ENCODE measurements at regions not wholly inside any gene's neighbourhood (a gene's known extent, or its start where the extent isn't known, plus 50 kb on each side); places are given as distances from the start of the nearest gene placed in this dataset.

DNA sequence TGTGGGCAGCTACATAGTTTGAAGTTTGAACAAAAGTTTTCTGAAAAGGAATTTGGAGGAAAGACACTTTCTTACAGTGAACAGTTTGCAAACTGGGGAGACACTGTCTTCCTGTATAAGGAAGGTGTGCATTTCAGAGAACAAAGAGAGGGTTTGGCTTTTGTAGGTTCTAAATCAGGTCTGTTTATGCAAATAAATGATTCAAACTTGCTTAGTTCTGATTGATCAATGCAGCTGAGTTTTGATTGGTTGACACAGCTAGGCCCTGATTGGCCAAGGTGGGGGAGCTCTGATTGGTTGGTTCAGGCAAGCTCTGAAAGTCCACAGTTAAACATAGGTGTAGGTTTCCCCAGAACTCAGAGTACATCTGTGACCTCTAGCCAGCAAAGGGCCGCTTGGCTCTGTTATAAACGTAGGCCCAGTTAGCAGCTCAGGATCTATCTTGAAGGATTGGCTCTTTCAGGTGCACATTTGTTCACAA is 63.0 kb upstream of the ENPP6 start (continued):
- TF ChIP-seq, protein P1, sequence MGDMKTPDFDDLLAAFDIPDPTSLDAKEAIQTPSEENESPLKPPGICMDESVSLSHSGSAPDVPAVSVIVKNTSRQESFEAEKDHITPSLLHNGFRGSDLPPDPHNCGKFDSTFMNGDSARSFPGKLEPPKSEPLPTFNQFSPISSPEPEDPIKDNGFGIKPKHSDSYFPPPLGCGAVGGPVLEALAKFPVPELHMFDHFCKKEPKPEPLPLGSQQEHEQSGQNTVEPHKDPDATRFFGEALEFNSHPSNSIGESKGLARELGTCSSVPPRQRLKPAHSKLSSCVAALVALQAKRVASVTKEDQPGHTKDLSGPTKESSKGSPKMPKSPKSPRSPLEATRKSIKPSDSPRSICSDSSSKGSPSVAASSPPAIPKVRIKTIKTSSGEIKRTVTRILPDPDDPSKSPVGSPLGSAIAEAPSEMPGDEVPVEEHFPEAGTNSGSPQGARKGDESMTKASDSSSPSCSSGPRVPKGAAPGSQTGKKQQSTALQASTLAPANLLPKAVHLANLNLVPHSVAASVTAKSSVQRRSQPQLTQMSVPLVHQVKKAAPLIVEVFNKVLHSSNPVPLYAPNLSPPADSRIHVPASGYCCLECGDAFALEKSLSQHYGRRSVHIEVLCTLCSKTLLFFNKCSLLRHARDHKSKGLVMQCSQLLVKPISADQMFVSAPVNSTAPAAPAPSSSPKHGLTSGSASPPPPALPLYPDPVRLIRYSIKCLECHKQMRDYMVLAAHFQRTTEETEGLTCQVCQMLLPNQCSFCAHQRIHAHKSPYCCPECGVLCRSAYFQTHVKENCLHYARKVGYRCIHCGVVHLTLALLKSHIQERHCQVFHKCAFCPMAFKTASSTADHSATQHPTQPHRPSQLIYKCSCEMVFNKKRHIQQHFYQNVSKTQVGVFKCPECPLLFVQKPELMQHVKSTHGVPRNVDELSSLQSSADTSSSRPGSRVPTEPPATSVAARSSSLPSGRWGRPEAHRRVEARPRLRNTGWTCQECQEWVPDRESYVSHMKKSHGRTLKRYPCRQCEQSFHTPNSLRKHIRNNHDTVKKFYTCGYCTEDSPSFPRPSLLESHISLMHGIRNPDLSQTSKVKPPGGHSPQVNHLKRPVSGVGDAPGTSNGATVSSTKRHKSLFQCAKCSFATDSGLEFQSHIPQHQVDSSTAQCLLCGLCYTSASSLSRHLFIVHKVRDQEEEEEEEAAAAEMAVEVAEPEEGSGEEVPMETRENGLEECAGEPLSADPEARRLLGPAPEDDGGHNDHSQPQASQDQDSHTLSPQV (IDR thresholded peaks at IDR 0.05): peak; percentile 9; the same call in 1 of the 2 replicates
- no peak for TF ChIP-seq ATF7 (IDR thresholded peaks at IDR 0.05; ENCODE audit: low read depth)

DNA sequence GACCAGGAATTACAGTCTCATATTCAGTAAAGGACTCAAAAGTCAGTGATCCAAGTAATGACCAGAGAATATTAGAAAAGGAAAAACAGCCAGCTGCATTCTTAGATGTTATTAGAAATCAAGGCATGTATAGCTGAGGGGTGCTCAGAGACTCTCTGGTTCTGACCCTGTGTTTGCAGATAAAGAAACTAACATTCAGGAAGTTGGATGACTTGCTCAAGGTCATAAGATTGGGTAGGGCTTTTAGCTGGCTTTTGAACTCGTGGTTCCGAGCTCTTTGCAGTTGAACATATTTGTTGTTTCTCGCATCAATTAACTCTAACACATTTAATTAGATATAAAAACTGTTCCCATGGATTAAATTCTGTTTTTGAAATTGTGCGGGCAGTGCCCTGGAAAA is 62.5 kb upstream of the ENPP6 start:
- H3K27me3 ChIP-seq (replicated peaks in 1 of 2; ENCODE audit: control insufficient read depth in 2 of 2, insufficient read depth in 2 of 2, low read length in 1 of 2): no peaks in the 10 kb centered on the region
- H3K4me3 ChIP-seq: no peak overlapping the region
- 11% methylated on average over 4 of the region's 4 CpGs for WGBS (ENCODE audit: insufficient coverage, insufficient replicate concordance, low lambda C conversion rate, missing lambda C conversion rate)
- RAD21 ChIA-PET (ENCODE audit: unreplicated experiment): interaction anchor here (0.5 to 7.4 kb wide), 13 partner anchors 9 to 256 kb away, joined by 3 to 367 read pairs (median 9); partner anchors contain the start of gene IRF2
- peaks cover 13% of the 10 kb centered on the region for H3K79me2 ChIP-seq (ENCODE audit: control insufficient read depth, insufficient read depth, low read length)
- SMC1A ChIA-PET (ENCODE audit: uncharacterized antibody, unreplicated experiment): interaction anchor here (0.7 to 8.5 kb wide), 16 partner anchors 14 to 569 kb away, joined by 3 to 428 read pairs (median 8); no protein-coding TSS in a partner anchor
- intact Hi-C loops (cut with micrococcal nuclease; ENCODE audit: unreplicated experiment): loop anchor here (5.0 to 10.0 kb wide), 4 partner anchors 117 to 575 kb away; partner anchors contain the start of genes CASP3 and PRIMPOL
- H3K4me1 ChIP-seq (ENCODE audit: control insufficient read depth, insufficient read depth, low read length): peaks cover 61% of the 10 kb centered on the region
- TF ChIP-seq, protein P2, sequence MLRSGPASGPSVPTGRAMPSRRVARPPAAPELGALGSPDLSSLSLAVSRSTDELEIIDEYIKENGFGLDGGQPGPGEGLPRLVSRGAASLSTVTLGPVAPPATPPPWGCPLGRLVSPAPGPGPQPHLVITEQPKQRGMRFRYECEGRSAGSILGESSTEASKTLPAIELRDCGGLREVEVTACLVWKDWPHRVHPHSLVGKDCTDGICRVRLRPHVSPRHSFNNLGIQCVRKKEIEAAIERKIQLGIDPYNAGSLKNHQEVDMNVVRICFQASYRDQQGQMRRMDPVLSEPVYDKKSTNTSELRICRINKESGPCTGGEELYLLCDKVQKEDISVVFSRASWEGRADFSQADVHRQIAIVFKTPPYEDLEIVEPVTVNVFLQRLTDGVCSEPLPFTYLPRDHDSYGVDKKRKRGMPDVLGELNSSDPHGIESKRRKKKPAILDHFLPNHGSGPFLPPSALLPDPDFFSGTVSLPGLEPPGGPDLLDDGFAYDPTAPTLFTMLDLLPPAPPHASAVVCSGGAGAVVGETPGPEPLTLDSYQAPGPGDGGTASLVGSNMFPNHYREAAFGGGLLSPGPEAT (IDR thresholded peaks at IDR 0.05; ENCODE audit: low read depth): 0 out of 2 replicates have a peak, but pooled peaks have one; percentile 12
- TF ChIP-seq ZNF217 (IDR thresholded peaks at IDR 0.05): 0 out of 2 replicates have a peak, but pooled peaks have one; percentile 15
- peak; percentile 11; the same call in 1 of the 2 replicates for TF ChIP-seq TCF7 (IDR thresholded peaks at IDR 0.05; ENCODE audit: borderline replicate concordance)
- no peak for TF ChIP-seq ZSCAN29 (IDR thresholded peaks at IDR 0.05)
- no peak for ATAC-seq
- no peaks in the 10 kb centered on the region for H4K20me1 ChIP-seq (ENCODE audit: control insufficient read depth, insufficient read depth)
- in situ Hi-C loops (cut with MboI): loop anchor here (5.0 to 10.0 kb wide), 3 partner anchors 67 to 455 kb away; partner anchors contain the start of gene CENPU
- peak overlapping the region; percentile 99 for H3K27ac ChIP-seq (ENCODE audit: control insufficient read depth, insufficient read depth)
- peaks cover 32% of the 10 kb centered on the region for H3K9me3 ChIP-seq (replicated peaks; ENCODE audit: control insufficient read depth, insufficient read depth, low read length)
- CTCF ChIA-PET: interaction anchor here (0.5 to 15.5 kb wide), 11 partner anchors 9 to 264 kb away, joined by 3 to 348 read pairs (median 8); no protein-coding TSS in a partner anchor
- no peak overlapping the region for H2AFZ ChIP-seq (ENCODE audit: control insufficient read depth, low read depth, low read length)
- DNase-seq (ENCODE audit: low read depth, low spot score): no peak
- no peak overlapping the region for H3K9ac ChIP-seq (ENCODE audit: control insufficient read depth, insufficient read depth, low read length)
- POLR2A ChIA-PET: interaction anchor here (0.6 to 7.5 kb wide), 16 partner anchors 12 to 256 kb away, joined by 3 to 250 read pairs (median 4); no protein-coding TSS in a partner anchor
- peak overlapping the region; percentile 26; the same call in 1 of the 2 replicates for H3K4me2 ChIP-seq (ENCODE audit: control insufficient read depth, insufficient read depth)
- BruUV-seq (replicated peaks): TSS peak; percentile 84
- FAIRE-seq: no peak
- no peaks in the 10 kb centered on the region for H3K36me3 ChIP-seq (ENCODE audit: control insufficient read depth in 2 of 2, insufficient read depth in 2 of 2, low read length in 1 of 2)
